Body of pancreas (tissue), 4 donors: ENCODE measurements at regions not wholly inside any gene's neighbourhood (a gene's known extent, or its start where the extent isn't known, plus 50 kb on each side); places are given as distances from the start of the nearest gene placed in this dataset.

ENCODE experiments used
- ATAC-seq: fragments of 150-250 bp; one replicate; pipeline ENCODE4 v1.9.1; 2016
- DNase-seq, 4 donors: peaks; one replicate each; pipeline ENCODE4 v3.0.0-alpha.2; 2019
- H3K27ac ChIP-seq, 4 donors: fragments of 200-600 bp; sonication (generic); 1 replicate in 3 of 4; 2 replicates in 1 of 4; pipeline versions ENCODE4 v1.5.1 to v1.6.1; 2016 to 2019; ENCODE audit warnings: mild to moderate bottlenecking in 1 of 4, mixed read lengths in 1 of 4, moderate library complexity in 1 of 4
- H3K27me3 ChIP-seq, 2 donors: fragments of 200-600 bp; sonication (generic); one replicate each; pipeline ENCODE4 v1.6.0; 2016; ENCODE audit warnings: mild to moderate bottlenecking in 1 of 2
- H3K36me3 ChIP-seq, 2 donors: fragments of 200-600 bp; sonication (generic); replicated peaks in 1 of 2; 2 replicates each; pipeline ENCODE4 v1.5.1; 2016; ENCODE audit warnings: low read depth in 2 of 2; ENCODE audit not compliant: insufficient read depth in 1 of 2
- H3K4me1 ChIP-seq: fragments of 200-600 bp; sonication (generic); one replicate; pipeline ENCODE4 v1.6.0; 2016
- H3K4me3 ChIP-seq, 2 donors: fragments of 200-600 bp; sonication (generic); 1 replicate in 1 of 2; 2 replicates in 1 of 2; pipeline ENCODE4 v1.5.1; 2016 to 2019
- H3K9me3 ChIP-seq, 3 donors: fragments of 200-600 bp; sonication (generic); 1 replicate in 2 of 3; 2 replicates in 1 of 3; pipeline ENCODE4 v1.5.1; 2016
- CTCF ChIP-seq, 7 experiments: fragments of 450-650 bp in 4 of 7; fragments of 200-600 bp in 3 of 7; sonication (generic) in 3 of 7; IDR thresholded peaks; one replicate each; pipeline ENCODE4 v1.5.1; 2016 to 2019; ENCODE audit warnings: antibody characterized with exemption in 7 of 7
- POLR2A ChIP-seq, 3 donors: fragments of 450-650 bp; IDR thresholded peaks; one replicate each; pipeline ENCODE4 v1.6.1; 2016; ENCODE audit warnings: antibody characterized with exemption in 3 of 3, mild to moderate bottlenecking in 2 of 3
- WGBS, 2 donors: methylation state at CpG; one replicate each; pipeline ENCODE4 v1.1.5; 2017; 5-methylcytosine and 5-hydroxymethylcytosine counted together
- intact Hi-C: fragments of 100-400 bp; cut with DNase I; formaldehyde crosslinking; loops from one replicate; pipeline ENCODE4 v1.15.1; 2023

GRCh38 chr12:88360343-88360742, 218.2 kb downstream of the TMTC3 start:
- H3K4me1 ChIP-seq, result peaks cover 15% of the 10 kb centered on the region
- no peak overlapping the region for H3K4me3 ChIP-seq
- TF ChIP-seq POLR2A (IDR thresholded peaks at IDR 0.05) (no peak), CTCF (IDR thresholded peaks at IDR 0.05) (no peak)
- WGBS, 2 donors, result 70 to 82% methylated on average over 1 of the region's 1 CpG
- no peaks in the 10 kb centered on the region for H3K27me3 ChIP-seq
- no peaks in the 10 kb centered on the region for H3K9me3 ChIP-seq
- no peak overlapping the region for H3K27ac ChIP-seq
- H3K36me3 ChIP-seq, result no peaks in the 10 kb centered on the region
- ATAC-seq (no peak), DNase-seq (no peak)
- intact Hi-C loops, result no loop called here

GRCh38 chr12:88361493-88361892, 218.8 kb downstream of the KITLG start:
- intact Hi-C loops, result no loop called here
- Histone ChIP-seq H3K36me3 (no peaks in the 10 kb centered on the region), H3K4me3 (no peak overlapping the region), H3K4me1 (peaks cover 15% of the 10 kb centered on the region), H3K27me3 (no peaks in the 10 kb centered on the region), H3K9me3 (no peaks in the 10 kb centered on the region), H3K27ac (no peak overlapping the region)
- ATAC-seq (no peak), DNase-seq (no peak)
- TF ChIP-seq CTCF (IDR thresholded peaks at IDR 0.05) (no peak), POLR2A (IDR thresholded peaks at IDR 0.05) (no peak)

- H3K27ac ChIP-seq, result no peak overlapping the region
- no peak for TF ChIP-seq CTCF (IDR thresholded peaks at IDR 0.05)
- TF ChIP-seq POLR2A (IDR thresholded peaks at IDR 0.05), result no peak
- no peak for ATAC-seq
- no peaks in the 10 kb centered on the region for H3K36me3 ChIP-seq
- peaks cover 15% of the 10 kb centered on the region for H3K4me1 ChIP-seq
- H3K4me3 ChIP-seq, result no peak overlapping the region
- intact Hi-C loops, result no loop called here
- no peak for DNase-seq
- WGBS, 2 donors, result 28 to 31% methylated on average over 2 of the region's 2 CpGs
- H3K9me3 ChIP-seq, result no peaks in the 10 kb centered on the region
- no peaks in the 10 kb centered on the region for H3K27me3 ChIP-seq
These were observed 217.8 kb downstream of the KITLG start for GRCh38 chr12:88362439-88362838.

GRCh38 chr12:88365403-88365802, 214.9 kb downstream of the KITLG start:
- WGBS, 2 donors, result 7 to 23% methylated on average over 3 of the region's 3 CpGs
- DNase-seq, result no peak
- no peaks in the 10 kb centered on the region for H3K9me3 ChIP-seq

More at GRCh38 chr12:88365403-88365802, 214.9 kb downstream of the KITLG start:
- H3K36me3 ChIP-seq, result no peaks in the 10 kb centered on the region
- no peaks in the 10 kb centered on the region for H3K27me3 ChIP-seq
- ATAC-seq, result no peak
- intact Hi-C loops, result no loop called here
- H3K4me1 ChIP-seq, result peaks cover 15% of the 10 kb centered on the region
- no peak overlapping the region for H3K4me3 ChIP-seq
- no peak overlapping the region for H3K27ac ChIP-seq
- TF ChIP-seq CTCF (IDR thresholded peaks at IDR 0.05) (no peak), POLR2A (IDR thresholded peaks at IDR 0.05) (no peak)
